ENCODE measurements at regions not wholly inside any gene's neighbourhood (a gene's known extent, or its start where the extent isn't known, plus 50 kb on each side); places are given as distances from the start of the nearest gene placed in this dataset.
"Not testable (repeated sequence)": the region's sequence is repeated elsewhere in the genome, so short reads cannot be mapped to it uniquely, and the experiment has no call there.

DNA sequence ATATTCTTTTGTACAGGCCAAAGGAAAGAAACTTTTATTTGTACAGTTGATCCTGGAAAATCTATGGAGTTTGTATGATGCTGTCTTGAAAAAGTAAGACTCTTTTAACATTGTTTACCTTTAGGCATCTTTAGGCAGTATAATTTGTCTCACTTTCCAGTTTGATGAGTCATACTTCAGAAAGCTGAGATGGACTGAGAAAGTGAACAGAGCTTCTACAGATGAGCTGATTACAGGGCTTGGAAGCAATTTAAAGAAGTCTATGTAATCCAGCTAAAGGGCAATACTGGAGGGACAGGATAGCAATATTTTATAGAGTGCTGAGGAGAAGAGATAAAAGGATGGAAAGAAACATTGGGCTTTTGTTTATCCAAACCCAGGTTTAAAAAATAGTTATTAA is 123.5 kb upstream of the GOLGA6L4 start:
- no peak for DNase-seq (ENCODE audit: extremely low spot score)
- POLR2A ChIA-PET: no interaction called here
- CTCF ChIA-PET: interaction anchor here (1.4 kb wide), 1 partner anchor 9 kb away, joined by 3 read pairs; no protein-coding TSS in a partner anchor
- TF ChIP-seq, protein P1, sequence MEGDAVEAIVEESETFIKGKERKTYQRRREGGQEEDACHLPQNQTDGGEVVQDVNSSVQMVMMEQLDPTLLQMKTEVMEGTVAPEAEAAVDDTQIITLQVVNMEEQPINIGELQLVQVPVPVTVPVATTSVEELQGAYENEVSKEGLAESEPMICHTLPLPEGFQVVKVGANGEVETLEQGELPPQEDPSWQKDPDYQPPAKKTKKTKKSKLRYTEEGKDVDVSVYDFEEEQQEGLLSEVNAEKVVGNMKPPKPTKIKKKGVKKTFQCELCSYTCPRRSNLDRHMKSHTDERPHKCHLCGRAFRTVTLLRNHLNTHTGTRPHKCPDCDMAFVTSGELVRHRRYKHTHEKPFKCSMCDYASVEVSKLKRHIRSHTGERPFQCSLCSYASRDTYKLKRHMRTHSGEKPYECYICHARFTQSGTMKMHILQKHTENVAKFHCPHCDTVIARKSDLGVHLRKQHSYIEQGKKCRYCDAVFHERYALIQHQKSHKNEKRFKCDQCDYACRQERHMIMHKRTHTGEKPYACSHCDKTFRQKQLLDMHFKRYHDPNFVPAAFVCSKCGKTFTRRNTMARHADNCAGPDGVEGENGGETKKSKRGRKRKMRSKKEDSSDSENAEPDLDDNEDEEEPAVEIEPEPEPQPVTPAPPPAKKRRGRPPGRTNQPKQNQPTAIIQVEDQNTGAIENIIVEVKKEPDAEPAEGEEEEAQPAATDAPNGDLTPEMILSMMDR (IDR thresholded peaks at IDR 0.05; ENCODE audit: control extremely low read depth, extremely low read depth, low read depth, missing control alignments): no peak

DNA sequence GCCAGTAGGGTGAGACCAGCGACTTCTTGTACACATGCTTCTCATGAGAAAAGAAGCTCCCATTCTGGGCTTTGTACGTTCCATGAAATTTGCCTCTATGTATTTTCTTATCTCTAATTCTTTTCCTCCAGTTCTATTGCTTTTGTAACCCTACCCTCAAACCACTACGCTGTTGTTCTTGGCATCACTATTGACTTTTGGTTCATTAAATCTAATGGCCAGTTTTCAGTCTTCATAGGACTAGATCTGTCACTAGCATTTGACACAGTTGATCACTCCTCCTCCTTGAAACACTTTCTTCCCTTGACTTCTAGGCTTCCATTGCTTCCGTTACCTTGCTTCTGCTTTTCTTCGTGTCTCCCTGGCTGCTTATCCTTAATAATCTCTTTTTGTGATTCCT is 121.7 kb upstream of the GOLGA6L4 start:
- ChIA-PET POLR2A (no interaction called here), CTCF (no interaction called here)
- no peak for DNase-seq (ENCODE audit: extremely low spot score)
- TF ChIP-seq, protein P1 (IDR thresholded peaks at IDR 0.05; ENCODE audit: control extremely low read depth, extremely low read depth, low read depth, missing control alignments): no peak

DNA sequence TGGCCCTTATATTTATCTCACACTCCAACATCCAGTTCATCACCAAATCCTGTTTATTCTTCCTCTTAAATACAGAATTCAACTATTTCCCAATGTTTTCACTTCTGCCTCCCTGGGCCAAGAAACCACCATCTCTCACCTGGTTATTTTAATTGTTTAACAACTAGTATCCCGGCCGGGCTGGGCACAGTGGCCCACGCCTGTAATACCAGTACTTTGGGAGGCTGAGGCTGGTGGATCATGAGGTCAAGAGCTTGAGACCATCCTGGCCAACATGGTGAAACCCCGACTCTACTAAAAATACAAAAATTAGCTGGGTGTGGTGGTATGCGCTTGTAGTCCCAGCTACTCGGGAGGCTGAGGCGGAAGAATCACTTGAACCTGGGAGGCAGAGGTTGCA is 120.9 kb upstream of the GOLGA6L4 start:
- DNase-seq (ENCODE audit: extremely low spot score); CTCF ChIA-PET; POLR2A ChIA-PET: not testable (repeated sequence)

DNA sequence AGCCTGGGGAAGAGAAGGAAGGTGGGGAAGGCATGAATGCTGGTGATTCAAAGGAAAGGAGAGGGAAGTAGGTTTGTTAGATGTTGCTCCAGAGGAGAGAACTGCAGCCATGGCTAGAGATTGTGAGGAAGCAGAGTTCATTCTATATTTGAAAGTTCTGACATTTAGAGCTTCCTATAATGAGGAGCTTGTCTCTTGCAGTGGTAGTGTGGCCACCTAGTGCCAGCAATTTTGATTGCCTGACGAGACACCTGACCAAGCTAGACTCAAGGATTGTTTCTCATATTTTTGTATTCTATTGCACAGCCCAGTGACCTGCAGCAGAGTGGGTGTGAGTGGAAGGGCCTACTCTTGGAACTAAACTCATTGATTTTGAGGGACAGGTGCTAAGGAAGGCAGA is 116.2 kb upstream of the GOLGA6L4 start:
- CTCF ChIA-PET; POLR2A ChIA-PET; DNase-seq (ENCODE audit: extremely low spot score): not testable (repeated sequence)

DNA sequence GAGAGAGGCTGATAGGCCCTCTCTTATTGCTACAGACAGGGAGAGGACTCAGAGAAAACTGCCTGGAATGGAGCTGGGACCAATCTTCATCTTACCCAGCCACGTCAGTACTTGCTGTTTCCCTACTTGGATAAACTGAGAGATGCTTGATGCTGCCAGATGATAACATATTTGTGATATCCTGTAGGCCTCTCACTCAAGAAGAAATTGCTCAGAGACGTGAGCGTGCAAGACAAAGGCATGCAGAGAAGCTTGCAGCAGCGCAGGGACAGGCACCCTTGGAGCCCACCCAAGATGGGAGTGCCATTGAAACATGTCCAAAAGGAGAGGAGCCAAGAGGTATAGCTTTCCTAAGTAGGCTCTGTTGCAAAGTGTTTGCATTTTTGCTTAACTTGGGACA is 114.7 kb upstream of the GOLGA6L4 start:
- POLR2A ChIA-PET; CTCF ChIA-PET; DNase-seq (ENCODE audit: extremely low spot score): not testable (repeated sequence)

DNA sequence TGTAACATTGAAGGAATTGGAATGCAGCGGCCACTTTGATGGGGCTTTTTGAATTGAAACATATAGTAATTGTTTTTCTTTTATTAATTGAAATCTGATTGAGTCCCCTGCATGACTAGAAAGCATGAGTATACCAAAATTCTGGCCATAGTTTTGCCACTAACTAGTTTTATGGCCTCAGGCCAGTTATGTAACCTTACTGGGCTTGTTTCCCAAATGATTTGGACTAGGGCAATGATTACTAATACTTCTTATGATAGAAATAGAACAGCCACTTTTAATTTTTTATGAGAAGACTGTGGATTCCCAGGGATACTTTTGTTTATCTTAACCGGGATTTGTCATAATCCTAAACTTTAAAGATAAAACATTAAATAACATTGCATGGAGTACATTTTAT is 106.9 kb upstream of the GOLGA6L4 start:
- DNase-seq (ENCODE audit: extremely low spot score); CTCF ChIA-PET; POLR2A ChIA-PET: not testable (repeated sequence)

DNA sequence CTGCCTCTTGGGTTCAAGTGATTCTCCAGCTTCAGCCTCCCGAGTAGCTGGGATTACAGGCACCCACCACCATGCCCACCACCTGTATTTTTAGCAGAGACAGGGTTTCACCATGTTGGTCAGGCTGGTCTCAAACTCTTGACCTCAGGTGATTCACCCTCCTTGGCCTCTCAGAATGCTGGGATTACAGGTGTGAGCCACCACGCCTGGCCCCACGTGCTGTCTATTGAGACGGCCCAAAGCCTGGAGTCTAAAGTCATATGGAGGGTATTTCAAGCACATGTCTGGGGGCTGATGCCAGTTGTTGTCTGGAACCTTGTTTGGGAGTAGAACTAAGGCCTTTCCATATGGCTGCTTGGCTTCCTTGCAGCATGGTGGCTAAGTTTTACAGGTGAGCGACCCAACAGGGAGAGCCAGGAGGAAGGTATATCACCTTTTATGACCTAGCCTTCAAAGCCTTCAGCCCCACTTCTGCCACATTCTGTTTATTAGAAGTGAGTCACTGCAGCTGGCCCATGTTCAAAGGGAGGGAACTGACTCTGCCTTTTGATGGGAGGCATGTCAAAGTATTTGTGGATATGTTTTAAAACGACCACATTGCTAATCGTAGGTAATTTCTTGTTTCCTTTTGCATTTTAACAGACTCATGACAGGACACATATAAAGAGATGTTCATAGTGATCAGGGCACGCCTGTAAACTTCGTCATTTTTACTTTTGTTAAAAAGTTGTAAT is 105.3 kb upstream of the GOLGA6L4 start:
- CTCF ChIA-PET; DNase-seq (ENCODE audit: extremely low spot score); POLR2A ChIA-PET: not testable (repeated sequence)

DNA sequence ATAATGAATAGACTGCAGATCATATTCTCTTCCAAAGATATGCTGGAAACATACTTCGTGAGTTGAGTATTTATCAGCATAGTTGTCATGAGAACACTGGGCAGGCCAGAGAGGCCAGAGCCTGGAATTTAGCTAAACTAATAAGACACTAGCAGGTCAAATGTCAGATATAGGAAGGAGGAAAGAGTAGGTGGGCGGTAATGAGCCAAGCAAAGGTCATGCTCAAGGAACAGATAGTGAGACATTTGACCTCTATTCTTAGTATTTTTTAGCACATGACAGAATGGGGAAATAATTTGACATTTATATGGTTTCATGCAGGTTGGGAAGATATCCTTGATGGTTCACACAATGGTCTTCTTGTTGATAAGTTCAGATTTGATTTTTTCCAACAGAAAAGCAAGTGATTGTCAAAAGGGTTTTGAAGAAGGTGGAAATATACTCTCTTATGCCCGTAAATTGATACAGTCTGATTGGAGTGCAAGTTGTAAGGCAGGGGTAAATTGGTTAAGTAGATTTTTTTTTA is 99.6 kb upstream of the GOLGA6L4 start:
- CTCF ChIA-PET, POLR2A ChIA-PET: not testable (repeated sequence)

DNA sequence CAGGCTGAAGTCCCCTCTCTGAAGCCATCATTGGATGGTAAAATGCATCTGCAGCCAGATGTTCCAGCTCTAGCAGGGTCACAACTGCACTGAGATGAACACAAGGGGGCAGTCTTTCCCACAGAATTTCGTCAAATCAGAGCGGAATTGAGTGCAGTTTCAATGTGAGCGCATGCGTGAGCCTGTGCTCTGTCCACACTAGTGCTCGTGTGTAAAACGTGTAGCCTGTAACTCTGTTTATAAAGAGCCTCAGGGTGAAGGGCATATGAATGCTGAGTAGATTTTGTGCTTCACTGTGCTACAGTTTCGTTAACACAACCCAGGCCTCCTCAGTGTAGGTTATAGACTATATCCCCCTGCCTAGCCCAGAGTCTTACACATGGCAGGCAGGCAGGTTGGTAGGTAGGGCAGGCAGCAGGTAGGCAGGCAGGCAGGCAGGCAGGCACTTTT is 92.7 kb upstream of the GOLGA6L4 start:
- CTCF ChIA-PET: no interaction called here
- peak; percentile 72 for DNase-seq (ENCODE audit: extremely low spot score)
- POLR2A ChIA-PET: no interaction called here
- TF ChIP-seq, protein P1 (IDR thresholded peaks at IDR 0.05; ENCODE audit: control extremely low read depth, extremely low read depth, low read depth, missing control alignments): peak; percentile 80

More for the DNA sequence above, 99.6 kb upstream of the GOLGA6L4 start:
- DNase-seq (ENCODE audit: extremely low spot score): not testable (repeated sequence)

DNA sequence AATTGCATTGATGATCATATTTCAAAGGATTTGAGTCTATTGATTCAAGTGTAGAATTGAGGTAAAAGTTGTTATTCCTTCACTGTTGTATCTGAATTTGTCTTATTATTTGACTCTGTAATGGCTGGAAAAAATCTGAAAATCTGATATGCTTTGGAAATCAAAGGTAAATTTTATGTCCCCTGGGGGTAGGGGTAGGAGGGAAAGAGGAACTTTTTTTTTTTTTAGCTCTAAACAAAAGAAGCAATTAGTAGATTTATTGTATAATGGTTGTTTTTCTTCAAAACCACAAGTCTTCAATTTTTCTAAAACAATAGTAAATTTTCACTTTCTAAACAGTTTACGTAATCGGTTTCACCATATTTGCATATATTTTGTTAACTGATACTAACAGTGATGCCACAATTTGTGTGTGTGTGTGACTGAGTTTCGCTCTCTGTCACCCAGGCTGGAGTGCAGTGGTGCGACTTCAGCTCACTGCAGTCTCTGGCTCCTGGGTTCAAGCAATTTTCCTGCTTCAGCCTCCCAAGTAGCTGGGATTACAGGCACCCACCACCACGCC is 91.7 kb upstream of the GOLGA6L4 start:
- ChIA-PET POLR2A (no interaction called here), CTCF (no interaction called here)
- TF ChIP-seq, protein P1 (IDR thresholded peaks at IDR 0.05; ENCODE audit: control extremely low read depth, extremely low read depth, low read depth, missing control alignments): no peak
- peak; percentile 14 for DNase-seq (ENCODE audit: extremely low spot score)

DNA sequence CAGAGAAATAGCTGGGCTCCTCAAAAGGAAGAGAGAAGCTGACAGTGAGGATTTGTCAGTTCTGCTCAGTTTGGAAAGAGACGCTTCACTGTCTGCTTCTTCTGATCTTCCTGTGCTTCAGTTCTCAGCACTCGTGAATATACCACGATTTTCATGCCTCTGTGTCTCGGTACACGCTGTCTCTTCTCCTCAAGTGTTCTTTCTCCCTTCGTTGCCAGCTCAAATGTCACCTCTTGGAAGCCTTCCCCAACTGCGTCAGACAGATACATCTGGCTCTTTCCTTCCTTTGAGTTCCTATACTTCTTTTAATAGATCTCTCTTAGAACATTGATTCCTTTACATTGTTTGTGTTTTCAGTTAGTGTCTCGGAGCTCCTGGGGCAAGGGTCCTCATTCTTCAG is 90.6 kb upstream of the GOLGA6L4 start:
- DNase-seq (ENCODE audit: extremely low spot score); CTCF ChIA-PET; POLR2A ChIA-PET: not testable (repeated sequence)

DNA sequence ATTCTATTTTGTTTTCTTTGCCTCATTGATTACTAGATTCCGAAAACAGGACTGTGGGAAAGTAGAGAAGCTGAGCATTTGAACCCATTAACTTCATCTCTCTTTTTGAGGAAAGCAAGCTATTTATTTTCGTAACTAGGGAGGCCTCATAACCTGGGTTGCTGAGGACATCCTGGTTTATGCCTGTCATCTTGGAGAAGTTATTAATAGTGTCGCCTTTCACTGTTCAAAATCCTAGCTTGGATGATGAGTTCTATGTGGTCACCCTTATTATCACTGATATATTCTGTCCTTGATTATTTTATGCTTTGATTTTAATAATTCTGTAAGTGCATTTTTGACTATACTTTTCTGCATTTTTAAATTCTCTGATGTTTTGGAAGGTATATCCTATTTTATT is 89.3 kb upstream of the GOLGA6L4 start:
- CTCF ChIA-PET: interaction anchor here (1.1 kb wide), 1 partner anchor 425 kb away, joined by 4 read pairs; no protein-coding TSS in a partner anchor
- POLR2A ChIA-PET; DNase-seq (ENCODE audit: extremely low spot score): not testable (repeated sequence)

DNA sequence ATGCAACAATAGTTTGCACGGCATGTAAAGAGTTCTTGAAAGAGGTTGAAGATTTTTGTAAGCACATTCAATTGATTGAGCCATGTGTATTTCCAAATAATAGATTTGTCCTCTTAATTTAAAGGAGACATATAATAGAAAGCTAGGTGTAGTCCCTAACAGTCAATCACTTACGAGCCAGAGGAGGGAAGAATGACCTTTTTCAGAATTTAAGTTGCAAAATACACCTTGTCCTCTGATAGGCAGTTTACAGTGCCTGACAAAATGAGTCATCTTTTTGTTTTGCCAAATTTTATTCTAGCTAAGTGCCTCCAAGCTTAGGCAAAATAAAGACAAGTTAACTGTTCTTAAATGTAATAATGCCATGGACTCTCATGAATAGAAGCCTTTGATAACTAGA is 88.3 kb upstream of the GOLGA6L4 start:
- CTCF ChIA-PET; DNase-seq (ENCODE audit: extremely low spot score); POLR2A ChIA-PET: not testable (repeated sequence)
